Esophagus squamous epithelium (tissue), 5 donors: ENCODE measurements at regions not wholly inside any gene's neighbourhood (a gene's known extent, or its start where the extent isn't known, plus 50 kb on each side); places are given as distances from the start of the nearest gene placed in this dataset.

Source experiments
- DNase-seq: peaks from one replicate; lab custom pipeline; 2025; lab: John Stamatoyannopoulos, UW
- H3K27ac ChIP-seq, 4 donors: fragments of 200-600 bp; sonication (generic); one replicate each; pipeline ENCODE4 v1.5.1; 2016 to 2019; ENCODE audit warnings: mild to moderate bottlenecking in 1 of 4
- H3K27me3 ChIP-seq, 4 donors: fragments of 200-600 bp; sonication (generic); 1 replicate in 3 of 4; 2 replicates in 1 of 4; pipeline versions ENCODE4 v1.5.1 to v1.6.0; 2017 to 2021; ENCODE audit warnings: antibody characterized with exemption in 1 of 4
- H3K36me3 ChIP-seq, 3 donors: fragments of 200-600 bp; sonication (generic); one replicate each; pipeline ENCODE4 v1.5.1; 2016 to 2019
- H3K4me1 ChIP-seq, 3 donors: fragments of 200-600 bp; sonication (generic); one replicate each; pipeline ENCODE4 v1.5.1; 2017 to 2019
- H3K4me3 ChIP-seq, 4 donors: fragments of 200-600 bp; sonication (generic); 1 replicate in 3 of 4; 2 replicates in 1 of 4; pipeline ENCODE4 v1.5.1; 2016 to 2019; ENCODE audit warnings: mild to moderate bottlenecking in 2 of 4, moderate library complexity in 1 of 4
- H3K9me3 ChIP-seq, 3 donors: fragments of 200-600 bp; sonication (generic); one replicate each; pipeline ENCODE4 v1.5.1; 2016 to 2019
- CTCF ChIP-seq, 6 experiments: fragments of 450-650 bp in 4 of 6; fragments of 200-600 bp in 2 of 6; sonication (generic) in 2 of 6; IDR thresholded peaks; one replicate each; pipeline ENCODE4 v1.5.1; 2016 to 2019; ENCODE audit warnings: antibody characterized with exemption in 6 of 6, mild to moderate bottlenecking in 4 of 6, moderate library complexity in 4 of 6
- POLR2A ChIP-seq, 4 donors: fragments of 450-650 bp; IDR thresholded peaks; one replicate each; pipeline ENCODE4 v1.6.1; 2017; ENCODE audit warnings: antibody characterized with exemption in 4 of 4, mild to moderate bottlenecking in 4 of 4, moderate library complexity in 3 of 4
- WGBS, 2 donors: methylation state at CpG; one replicate each; pipeline ENCODE4 v1.1.5; 2018; 5-methylcytosine and 5-hydroxymethylcytosine counted together
- intact Hi-C: fragments of 100-400 bp; cut with DNase I; formaldehyde crosslinking; loops from one replicate; pipeline ENCODE4 v1.15.0; 2022
- donor health status: DM: yes; HTN: yes; CAD: no.

- H3K27ac ChIP-seq: peak overlapping the region in 3 of 4 donors; percentile 36 to 72 (median 44)
These were observed 112.2 kb upstream of the COPS8 start for GRCh38 chr2:236973343-236973980.

GRCh38 chr2:236974148-236974547 lies 111.5 kb upstream of the COPS8 start:
- H3K27ac ChIP-seq: no peak overlapping the region
- H3K9me3 ChIP-seq: no peaks in the 10 kb centered on the region
- H3K27me3 ChIP-seq: peaks cover 0 to 23% (median 0%) of the 10 kb centered on the region in 4 donors
- H3K4me3 ChIP-seq: no peak overlapping the region
- peaks cover 4 to 28% (median 21%) of the 10 kb centered on the region in 3 donors for H3K4me1 ChIP-seq
- TF ChIP-seq CTCF (IDR thresholded peaks at IDR 0.05) (no peak), POLR2A (IDR thresholded peaks at IDR 0.05) (no peak)
- no peaks in the 10 kb centered on the region for H3K36me3 ChIP-seq
- intact Hi-C loops: no loop called here
- DNase-seq: no peak

More at GRCh38 chr2:236973343-236973980, 112.2 kb upstream of the COPS8 start:
- WGBS, 2 donors: 59 to 62% methylated on average over 7 of the region's 7 CpGs
- H3K36me3 ChIP-seq: no peaks in the 10 kb centered on the region
- H3K4me3 ChIP-seq: no peak overlapping the region
- peaks cover 0 to 23% (median 0%) of the 10 kb centered on the region in 4 donors for H3K27me3 ChIP-seq
- DNase-seq: no peak
- H3K9me3 ChIP-seq: no peaks in the 10 kb centered on the region
- TF ChIP-seq CTCF (IDR thresholded peaks at IDR 0.05) (no peak), POLR2A (IDR thresholded peaks at IDR 0.05) (no peak)
- peaks cover 4 to 28% (median 21%) of the 10 kb centered on the region in 3 donors for H3K4me1 ChIP-seq
- intact Hi-C loops: no loop called here

- no peak for DNase-seq
- no peaks in the 10 kb centered on the region for H3K9me3 ChIP-seq
- H3K4me1 ChIP-seq: peaks cover 4 to 28% (median 21%) of the 10 kb centered on the region in 3 donors
- intact Hi-C loops: no loop called here
- no peak overlapping the region for H3K4me3 ChIP-seq
- H3K36me3 ChIP-seq: no peaks in the 10 kb centered on the region
- peaks cover 0 to 23% (median 0%) of the 10 kb centered on the region in 4 donors for H3K27me3 ChIP-seq
- TF ChIP-seq CTCF (IDR thresholded peaks at IDR 0.05) (no peak), POLR2A (IDR thresholded peaks at IDR 0.05) (no peak)
- H3K27ac ChIP-seq: no peak overlapping the region
- WGBS, 2 donors: 85 to 91% methylated on average over 8 of the region's 8 CpGs
These were observed 110.9 kb upstream of the COPS8 start for GRCh38 chr2:236974752-236975151.

GRCh38 chr2:236975766-236976165 lies 109.9 kb upstream of the COPS8 start:
- intact Hi-C loops: no loop called here
- no peak overlapping the region for H3K27ac ChIP-seq
- WGBS, 2 donors: 52 to 64% methylated on average over 5 of the region's 5 CpGs

More at GRCh38 chr2:236975766-236976165, 109.9 kb upstream of the COPS8 start:
- Histone ChIP-seq H3K36me3 (no peaks in the 10 kb centered on the region), H3K27me3 (peaks cover 0 to 23% (median 0%) of the 10 kb centered on the region in 4 donors), H3K4me3 (no peak overlapping the region), H3K4me1 (peaks cover 4 to 27% (median 21%) of the 10 kb centered on the region in 3 donors), H3K9me3 (no peaks in the 10 kb centered on the region)
- TF ChIP-seq CTCF (IDR thresholded peaks at IDR 0.05) (no peak), POLR2A (IDR thresholded peaks at IDR 0.05) (no peak)
- DNase-seq: no peak
